Neural progenitor cell (in vitro differentiated cells): ENCODE measurements at regions not wholly inside any gene's neighbourhood (a gene's known extent, or its start where the extent isn't known, plus 50 kb on each side); places are given as distances from the start of the nearest gene placed in this dataset.

Experiments used
- EZH2phosphoT487 ChIP-seq: fragments of 200-600 bp; sonication (generic); IDR thresholded peaks from 2 replicates; pipeline ENCODE4 v1.6.1; 2017; ENCODE audit warnings: antibody characterized with exemption
- TF ChIP-seq, protein P1 (sequence below): fragments of 200-600 bp; sonication (generic); IDR thresholded peaks from 2 replicates; pipeline ENCODE4 v1.5.1; 2017; ENCODE audit warnings: antibody characterized with exemption, mild to moderate bottlenecking

DNA sequence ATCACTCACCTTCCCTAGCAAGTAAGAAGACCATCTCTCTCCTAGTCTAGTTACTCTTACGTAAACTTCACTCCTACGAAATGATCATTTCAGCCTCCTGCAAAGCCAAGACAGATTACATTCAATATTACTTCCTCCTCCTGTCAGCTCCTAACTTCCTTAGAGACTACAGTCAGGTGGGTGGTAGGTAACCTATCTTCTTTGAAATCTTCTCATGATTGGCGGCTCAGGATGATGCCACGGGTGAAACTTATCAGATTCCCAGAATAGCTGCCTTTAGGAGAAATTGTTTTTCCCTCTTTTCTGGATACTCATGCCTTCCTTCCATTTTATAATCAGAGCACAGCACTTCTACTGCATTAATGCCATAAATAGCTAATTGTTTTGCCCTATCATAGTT is 744.8 kb upstream of the HS3ST1 start:
- TF ChIP-seq, protein P1, sequence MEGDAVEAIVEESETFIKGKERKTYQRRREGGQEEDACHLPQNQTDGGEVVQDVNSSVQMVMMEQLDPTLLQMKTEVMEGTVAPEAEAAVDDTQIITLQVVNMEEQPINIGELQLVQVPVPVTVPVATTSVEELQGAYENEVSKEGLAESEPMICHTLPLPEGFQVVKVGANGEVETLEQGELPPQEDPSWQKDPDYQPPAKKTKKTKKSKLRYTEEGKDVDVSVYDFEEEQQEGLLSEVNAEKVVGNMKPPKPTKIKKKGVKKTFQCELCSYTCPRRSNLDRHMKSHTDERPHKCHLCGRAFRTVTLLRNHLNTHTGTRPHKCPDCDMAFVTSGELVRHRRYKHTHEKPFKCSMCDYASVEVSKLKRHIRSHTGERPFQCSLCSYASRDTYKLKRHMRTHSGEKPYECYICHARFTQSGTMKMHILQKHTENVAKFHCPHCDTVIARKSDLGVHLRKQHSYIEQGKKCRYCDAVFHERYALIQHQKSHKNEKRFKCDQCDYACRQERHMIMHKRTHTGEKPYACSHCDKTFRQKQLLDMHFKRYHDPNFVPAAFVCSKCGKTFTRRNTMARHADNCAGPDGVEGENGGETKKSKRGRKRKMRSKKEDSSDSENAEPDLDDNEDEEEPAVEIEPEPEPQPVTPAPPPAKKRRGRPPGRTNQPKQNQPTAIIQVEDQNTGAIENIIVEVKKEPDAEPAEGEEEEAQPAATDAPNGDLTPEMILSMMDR, result no peak
- no peak for TF ChIP-seq EZH2phosphoT487
